ENCODE measurements at regions not wholly inside any gene's neighbourhood (a gene's known extent, or its start where the extent isn't known, plus 50 kb on each side); places are given as distances from the start of the nearest gene placed in this dataset.
A peak's percentile ranks its signal among the peaks of the same experiment; 100 is the strongest.

DNA sequence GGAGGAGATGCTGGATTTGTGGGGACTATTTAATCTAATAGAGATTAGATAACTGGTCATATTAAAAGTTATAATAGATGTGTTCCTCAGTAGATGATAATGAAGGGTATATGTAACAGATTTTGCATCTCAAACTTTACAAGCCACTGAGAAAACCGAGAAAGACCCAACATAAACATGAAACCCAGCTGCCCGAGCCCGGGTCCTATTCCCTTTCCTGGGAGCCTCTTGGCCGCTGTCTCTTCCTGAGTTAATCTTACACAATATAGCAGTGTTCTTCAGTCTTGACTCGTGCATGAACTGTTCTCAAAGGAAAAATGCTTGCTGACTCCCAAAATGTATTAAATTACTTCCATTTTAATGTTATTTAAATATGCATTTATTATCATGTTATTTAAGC, 94.5 kb downstream of the COPS8 start:
- peak; percentile 41 to 70 for DNase-seq (ENCODE audit: low read depth in 2 of 2)
- TF ChIP-seq, protein P1, sequence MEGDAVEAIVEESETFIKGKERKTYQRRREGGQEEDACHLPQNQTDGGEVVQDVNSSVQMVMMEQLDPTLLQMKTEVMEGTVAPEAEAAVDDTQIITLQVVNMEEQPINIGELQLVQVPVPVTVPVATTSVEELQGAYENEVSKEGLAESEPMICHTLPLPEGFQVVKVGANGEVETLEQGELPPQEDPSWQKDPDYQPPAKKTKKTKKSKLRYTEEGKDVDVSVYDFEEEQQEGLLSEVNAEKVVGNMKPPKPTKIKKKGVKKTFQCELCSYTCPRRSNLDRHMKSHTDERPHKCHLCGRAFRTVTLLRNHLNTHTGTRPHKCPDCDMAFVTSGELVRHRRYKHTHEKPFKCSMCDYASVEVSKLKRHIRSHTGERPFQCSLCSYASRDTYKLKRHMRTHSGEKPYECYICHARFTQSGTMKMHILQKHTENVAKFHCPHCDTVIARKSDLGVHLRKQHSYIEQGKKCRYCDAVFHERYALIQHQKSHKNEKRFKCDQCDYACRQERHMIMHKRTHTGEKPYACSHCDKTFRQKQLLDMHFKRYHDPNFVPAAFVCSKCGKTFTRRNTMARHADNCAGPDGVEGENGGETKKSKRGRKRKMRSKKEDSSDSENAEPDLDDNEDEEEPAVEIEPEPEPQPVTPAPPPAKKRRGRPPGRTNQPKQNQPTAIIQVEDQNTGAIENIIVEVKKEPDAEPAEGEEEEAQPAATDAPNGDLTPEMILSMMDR (IDR thresholded peaks at IDR 0.05; ENCODE audit: low read depth, low read length), result no peak
- no peak overlapping the region for H3K4me3 ChIP-seq (replicated peaks in 1 of 2; ENCODE audit: low read depth in 2 of 2, low read length in 2 of 2)

DNA sequence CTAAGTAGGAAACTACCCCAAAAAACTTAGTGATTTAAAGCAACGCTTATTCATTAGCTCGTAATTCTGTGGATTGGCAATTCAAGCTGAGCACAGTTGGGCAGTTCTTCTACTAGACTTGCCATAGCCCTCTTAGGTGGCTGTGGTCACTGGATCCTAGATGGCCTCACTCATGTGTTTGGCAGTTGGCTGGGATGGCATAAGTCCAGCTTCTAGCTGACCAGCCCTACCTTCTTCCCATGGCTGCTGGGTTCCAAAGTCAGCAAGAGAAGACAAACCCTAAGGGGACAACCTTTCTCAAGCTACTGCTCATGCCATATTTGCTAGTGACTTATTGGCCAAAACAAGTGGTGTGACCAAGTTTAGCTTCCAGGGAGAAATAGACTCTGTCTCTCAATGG, 95.3 kb downstream of the COPS8 start:
- DNase-seq (ENCODE audit: low read depth in 2 of 2), result no peak
- TF ChIP-seq, protein P1 (IDR thresholded peaks at IDR 0.05; ENCODE audit: low read depth, low read length), result no peak
- no peak overlapping the region for H3K4me3 ChIP-seq (replicated peaks in 1 of 2; ENCODE audit: low read depth in 2 of 2, low read length in 2 of 2)

DNA sequence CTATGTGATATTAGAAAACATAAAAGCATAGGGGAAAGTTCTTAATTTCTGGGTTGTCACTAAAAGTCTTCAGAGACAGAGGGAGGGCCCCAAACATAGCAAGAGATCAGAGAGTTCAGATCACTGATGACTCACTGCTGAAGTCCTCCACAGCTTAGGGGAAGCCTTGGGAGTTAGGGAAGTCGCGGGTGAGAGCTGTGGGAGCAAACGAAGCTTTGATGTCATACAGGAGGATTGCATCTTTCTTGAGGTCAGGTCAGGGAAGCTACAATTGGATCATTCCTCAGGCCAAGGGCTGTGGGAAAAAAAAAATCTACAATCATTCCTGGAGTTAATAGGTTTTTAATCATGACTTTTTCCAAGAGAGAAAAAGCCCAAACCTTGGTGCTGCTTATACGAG, 96.2 kb downstream of the COPS8 start:
- no peak overlapping the region for H3K4me3 ChIP-seq (replicated peaks in 1 of 2; ENCODE audit: low read depth in 2 of 2, low read length in 2 of 2)
- peak; percentile 90 to 96 for DNase-seq (ENCODE audit: low read depth in 2 of 2)
- TF ChIP-seq, protein P1 (IDR thresholded peaks at IDR 0.05; ENCODE audit: low read depth, low read length), result no peak

DNA sequence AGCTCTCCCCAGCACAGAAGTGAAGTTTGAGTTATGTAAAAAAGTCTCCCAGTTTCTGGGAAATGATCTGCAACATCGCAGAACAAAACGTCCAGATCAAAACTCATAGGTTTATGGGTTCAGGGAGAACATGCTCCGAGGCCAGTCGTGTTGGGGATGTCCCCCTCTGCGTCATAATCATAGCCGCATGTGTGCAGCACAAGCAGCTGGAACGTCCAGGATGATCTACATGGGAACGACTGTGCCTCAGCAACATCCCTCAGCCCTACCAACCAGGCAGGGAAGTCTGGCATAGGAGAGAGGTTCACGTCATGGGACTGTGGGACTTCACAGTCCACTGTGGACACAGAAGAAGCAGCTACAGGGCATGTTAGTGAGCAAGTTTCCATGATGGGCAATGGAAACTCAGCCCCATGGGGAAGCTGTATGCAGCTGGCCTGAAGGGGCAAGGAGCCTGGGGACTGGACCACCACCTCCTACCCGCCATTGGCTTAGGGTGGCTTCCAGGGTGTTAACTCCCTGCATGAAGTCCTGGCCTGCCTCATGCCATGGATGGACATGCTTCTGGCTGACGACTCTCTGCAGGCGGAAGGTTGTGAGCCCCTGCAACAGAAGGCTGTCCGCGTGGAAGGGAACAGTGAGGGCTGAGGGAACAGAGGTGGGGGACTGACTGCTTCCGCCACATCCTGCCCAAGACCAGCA, 96.9 kb downstream of the COPS8 start:
- TF ChIP-seq, protein P1 (IDR thresholded peaks at IDR 0.05; ENCODE audit: low read depth, low read length), result no peak

DNA sequence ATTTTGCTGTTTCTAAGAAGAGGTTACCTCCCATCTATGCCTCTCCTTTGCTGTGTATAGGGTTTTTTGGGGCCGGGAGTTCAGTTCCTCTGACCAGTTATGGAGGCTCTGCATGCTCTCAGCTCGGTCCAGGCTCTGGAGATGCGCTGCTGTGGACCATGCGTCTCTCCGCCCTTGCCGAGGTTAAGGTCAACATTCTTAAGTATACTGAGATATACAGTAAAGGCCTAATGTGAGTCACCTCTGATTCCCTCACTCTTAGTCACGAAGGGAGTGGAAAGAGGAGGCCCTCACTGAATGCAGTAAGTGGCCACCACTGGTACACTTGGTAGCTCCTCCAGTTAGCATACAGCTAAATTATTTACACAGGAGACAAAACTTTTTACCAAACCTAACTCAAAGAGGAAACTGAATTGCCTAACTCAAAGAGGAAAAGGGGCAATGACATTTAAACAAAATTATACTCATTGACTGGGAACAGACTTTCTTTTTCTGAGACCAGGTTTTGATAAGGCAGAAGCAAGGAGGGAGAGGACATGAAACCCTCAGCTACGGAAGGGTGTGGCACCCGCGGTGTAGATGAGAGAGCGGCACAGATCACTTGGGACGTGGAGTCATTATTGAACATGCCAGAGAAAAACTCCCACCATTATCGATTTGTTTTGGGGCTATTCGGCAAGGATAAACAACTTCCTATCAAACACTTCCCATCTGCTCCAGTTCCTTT, 98.7 kb downstream of the COPS8 start:
- H3K4me3 ChIP-seq (replicated peaks in 1 of 2; ENCODE audit: low read depth in 2 of 2, low read length in 2 of 2), result no peak overlapping the region
- peak; percentile 77 to 94 for DNase-seq (ENCODE audit: low read depth in 2 of 2)
- TF ChIP-seq, protein P1 (IDR thresholded peaks at IDR 0.05; ENCODE audit: low read depth, low read length), result no peak

More for the DNA sequence above, 96.9 kb downstream of the COPS8 start:
- H3K4me3 ChIP-seq (replicated peaks in 1 of 2; ENCODE audit: low read depth in 2 of 2, low read length in 2 of 2), result no peak overlapping the region
- peak in 1 of 2 donors; percentile 66 for DNase-seq (ENCODE audit: low read depth in 2 of 2)

DNA sequence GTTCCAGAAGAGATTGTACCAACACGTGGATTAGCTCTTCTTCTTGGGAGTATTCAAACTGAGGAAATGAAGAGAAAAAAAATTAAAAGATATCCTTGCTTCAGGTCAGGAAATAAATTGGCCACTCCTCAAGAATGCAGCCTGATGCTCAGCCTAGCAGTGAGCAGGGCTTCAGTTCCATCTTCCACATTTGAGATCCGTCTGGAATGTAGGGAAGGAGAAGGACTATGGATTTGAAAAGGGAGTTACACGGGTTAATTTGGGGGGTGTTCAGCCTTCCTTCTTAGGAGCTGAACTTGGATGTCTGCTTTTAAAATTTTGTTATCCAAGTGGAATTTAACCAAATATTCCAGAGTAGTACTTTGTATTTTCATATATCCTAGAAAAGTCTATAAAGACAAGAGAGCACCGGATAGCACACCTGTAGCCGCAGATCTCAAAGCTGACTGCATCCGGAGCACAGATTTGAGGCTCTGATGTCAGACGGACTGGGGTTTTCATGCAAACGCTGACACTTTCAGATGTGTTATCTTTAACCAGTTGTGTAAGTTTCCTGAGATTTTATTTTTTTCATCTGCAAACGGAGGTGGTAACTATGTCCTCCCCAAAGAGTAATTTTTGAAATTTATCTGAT, 99.3 kb downstream of the COPS8 start:
- H3K4me3 ChIP-seq (replicated peaks in 1 of 2; ENCODE audit: low read depth in 2 of 2, low read length in 2 of 2), result no peak overlapping the region
- no peak for DNase-seq (ENCODE audit: low read depth in 2 of 2)
- TF ChIP-seq, protein P1 (IDR thresholded peaks at IDR 0.05; ENCODE audit: low read depth, low read length), result no peak
